H1 (cell line): ENCODE measurements at regions not wholly inside any gene's neighbourhood (a gene's known extent, or its start where the extent isn't known, plus 50 kb on each side); places are given as distances from the start of the nearest gene placed in this dataset.

Experiments used
- CTCF ChIA-PET: fragments of 300-600 bp; sonication (Branson Sonifier 250); formaldehyde crosslinking; loops from one replicate; lab custom pipeline; 2021; ENCODE audit not compliant: partially characterized antibody; lab: Charles Lee
- POLR2A ChIA-PET: fragments of 300-600 bp; sonication (Branson Sonifier 250); formaldehyde crosslinking; loops from one replicate; lab custom pipeline; 2021; ENCODE audit warnings: inconsistent platforms; ENCODE audit not compliant: partially characterized antibody; lab: Charles Lee
- DNase-seq, 2 experiments: peaks; one replicate each; pipeline versions ENCODE4 v3.0.0 to v3.0.0-alpha.2; 2010 to 2022; ENCODE audit warnings: low spot score in 2 of 2, low read depth in 1 of 2, mixed read lengths in 1 of 2
- FAIRE-seq: peaks from 2 replicates; lab custom pipeline; 2011; peaks lifted over from hg19 to GRCh38; lab: Jason Lieb, UNC
- H2AFZ ChIP-seq: 2 replicates; pipeline ENCODE4 v1.8.1; 2012; ENCODE audit warnings: low read length, inconsistent platforms
- H2AK5ac ChIP-seq: 2 replicates; pipeline ENCODE4 v1.6.1; 2013; ENCODE audit warnings: low read depth, low read length
- H2BK120ac ChIP-seq: replicated peaks from 2 replicates; pipeline ENCODE3; 2013; ENCODE audit warnings: low read depth, low read length, inconsistent platforms
- H2BK12ac ChIP-seq: 2 replicates; pipeline ENCODE4 v1.6.1; 2013; ENCODE audit warnings: low read depth, low read length
- H2BK15ac ChIP-seq: 2 replicates; pipeline ENCODE4 v1.6.1; 2013; ENCODE audit warnings: low read length
- H2BK20ac ChIP-seq: 2 replicates; pipeline ENCODE4 v1.6.1; 2013; ENCODE audit warnings: low read length
- H2BK5ac ChIP-seq: 2 replicates; pipeline ENCODE4 v1.6.1; 2013; ENCODE audit warnings: low read depth, low read length
- H3K14ac ChIP-seq: 2 replicates; pipeline ENCODE4 v1.6.1; 2013; ENCODE audit warnings: inconsistent platforms; ENCODE audit not compliant: insufficient read length
- H3K18ac ChIP-seq: 2 replicates; pipeline ENCODE4 v1.6.1; 2013; ENCODE audit warnings: low read length; ENCODE audit errors: extremely low read depth
- H3K23ac ChIP-seq: 2 replicates; pipeline ENCODE4 v1.6.1; 2013; ENCODE audit warnings: inconsistent platforms; ENCODE audit not compliant: insufficient read length
- H3K23me2 ChIP-seq: 2 replicates; pipeline ENCODE4 v1.6.1; 2013; ENCODE audit warnings: low read depth, low read length
- H3K27ac ChIP-seq: 2 replicates; pipeline ENCODE4 v1.6.1; 2011; ENCODE audit warnings: low read depth, low read length, inconsistent platforms
- H3K27me3 ChIP-seq, 4 experiments: replicated peaks in 1 of 4; 1 replicate in 1 of 4; 2 replicates in 3 of 4; pipeline versions ENCODE4 v1.6.1 to v1.8.1; 2011 to 2013; ENCODE audit warnings: low read length in 3 of 4, mild to moderate bottlenecking in 3 of 4, inconsistent platforms in 2 of 4, mixed read lengths in 2 of 4, moderate library complexity in 1 of 4; ENCODE audit not compliant: control insufficient read depth in 3 of 4, insufficient read depth in 3 of 4; ENCODE audit errors: extremely low read depth in 1 of 4
- H3K36me3 ChIP-seq, 4 experiments: 2 replicates each; pipeline versions ENCODE4 v1.6.1 to v1.8.1; 2011 to 2013; ENCODE audit warnings: mild to moderate bottlenecking in 4 of 4, low read length in 3 of 4, moderate library complexity in 2 of 4, control low read depth in 1 of 4, inconsistent platforms in 1 of 4; ENCODE audit not compliant: insufficient read depth in 4 of 4, control insufficient read depth in 2 of 4
- H3K4ac ChIP-seq: replicated peaks from 2 replicates; pipeline ENCODE3; 2013; ENCODE audit warnings: low read length, low read depth, mixed read lengths, inconsistent platforms; ENCODE audit not compliant: insufficient read length
- H3K4me1 ChIP-seq, 4 experiments: replicated peaks in 1 of 4; 1 replicate in 1 of 4; 2 replicates in 3 of 4; pipeline versions ENCODE4 v1.6.1 to v1.8.1; 2011 to 2013; ENCODE audit warnings: low read length in 3 of 4, inconsistent platforms in 2 of 4, mixed read lengths in 1 of 4; ENCODE audit not compliant: insufficient read depth in 4 of 4, control insufficient read depth in 3 of 4
- H3K4me2 ChIP-seq, 2 experiments: 2 replicates each; pipeline versions ENCODE4 v1.6.1 to v1.8.1; 2011 to 2013; ENCODE audit warnings: low read depth in 2 of 2, low read length in 2 of 2, control low read depth in 1 of 2, inconsistent platforms in 1 of 2, mild to moderate bottlenecking in 1 of 2; ENCODE audit not compliant: insufficient read depth in 1 of 2
- H3K4me3 ChIP-seq, 4 experiments: fragments of 200-600, 300-600 bp in 1 of 4; sonication (generic), shearing (Covaris generic), sonication (Bioruptor Twin) in 1 of 4; 2 replicates each; pipeline versions ENCODE4 v1.5.1 to v1.8.1; 2011 to 2016; ENCODE audit warnings: low read length in 4 of 4, low read depth in 3 of 4, control low read depth in 2 of 4, inconsistent platforms in 2 of 4, mild to moderate bottlenecking in 2 of 4, mixed read lengths in 1 of 4, moderate library complexity in 1 of 4; ENCODE audit not compliant: insufficient read depth in 2 of 4; ENCODE audit errors: extremely low read depth in 1 of 4
- H3K56ac ChIP-seq: replicated peaks from 2 replicates; pipeline ENCODE3; 2013; ENCODE audit warnings: low read depth, mild to moderate bottlenecking, mixed read lengths, low read length, inconsistent platforms; ENCODE audit not compliant: insufficient read length
- H3K79me1 ChIP-seq: 2 replicates; pipeline ENCODE4 v1.6.1; 2013; ENCODE audit warnings: low read depth, low read length, control low read depth
- H3K79me2 ChIP-seq, 2 experiments: 2 replicates each; pipeline versions ENCODE4 v1.6.1 to v1.8.1; 2012 to 2013; ENCODE audit warnings: low read length in 2 of 2, mild to moderate bottlenecking in 2 of 2, inconsistent platforms in 1 of 2; ENCODE audit not compliant: insufficient read depth in 2 of 2, control insufficient read depth in 1 of 2
- H3K9ac ChIP-seq, 4 experiments: replicated peaks in 1 of 4; 1 replicate in 1 of 4; 2 replicates in 3 of 4; pipeline versions ENCODE4 v1.6.1 to v1.8.1; 2011 to 2013; ENCODE audit warnings: low read depth in 3 of 4, low read length in 3 of 4, control low read depth in 2 of 4, mild to moderate bottlenecking in 2 of 4, moderate library complexity in 2 of 4, inconsistent platforms in 1 of 4; ENCODE audit errors: extremely low read depth in 1 of 4
- H3K9me3 ChIP-seq, 2 experiments: 2 replicates each; pipeline versions ENCODE4 v1.6.1 to v1.8.1; 2012 to 2013; ENCODE audit warnings: mild to moderate bottlenecking in 2 of 2, moderate library complexity in 2 of 2, control low read depth in 1 of 2, inconsistent platforms in 1 of 2, low read depth in 1 of 2, low read length in 1 of 2, mixed read lengths in 1 of 2; ENCODE audit not compliant: insufficient read depth in 2 of 2
- H4K20me1 ChIP-seq, 2 experiments: replicated peaks in 1 of 2; 2 replicates each; pipeline versions ENCODE3 to v1.8.1; 2011 to 2013; ENCODE audit warnings: inconsistent platforms in 2 of 2, low read length in 2 of 2, mild to moderate bottlenecking in 1 of 2; ENCODE audit not compliant: insufficient read depth in 2 of 2, control insufficient read depth in 1 of 2
- H4K5ac ChIP-seq: 2 replicates; pipeline ENCODE4 v1.6.1; 2013; ENCODE audit warnings: low read length, low read depth, mixed read lengths, inconsistent platforms; ENCODE audit not compliant: insufficient read length
- H4K8ac ChIP-seq: 2 replicates; pipeline ENCODE4 v1.8.0; 2013; ENCODE audit warnings: mild to moderate bottlenecking, moderate library complexity, low read length, inconsistent platforms; ENCODE audit not compliant: insufficient read depth; ENCODE audit errors: extremely low read depth
- H4K91ac ChIP-seq: replicated peaks from 2 replicates; pipeline ENCODE3; 2013; ENCODE audit warnings: low read length, mixed read lengths, inconsistent platforms; ENCODE audit not compliant: insufficient read length
- ASH2L ChIP-seq: fragments of 200-600, 300-600 bp; sonication (generic); IDR thresholded peaks from one replicate; pipeline ENCODE4 v1.7.1; 2017; ENCODE audit warnings: low read length
- SIX5 ChIP-seq: IDR thresholded peaks from 2 replicates; pipeline ENCODE4 v1.6.1; 2011; ENCODE audit warnings: mild to moderate bottlenecking, low read depth, low read length
- WGBS, 2 experiments: shearing (Covaris generic) in 1 of 2; methylation state at CpG; one replicate each; pipeline versions ENCODE4 v1.1.6 to v1.1.7; 2013 to 2015; ENCODE audit warnings: low lambda C conversion rate in 2 of 2, mixed read lengths in 2 of 2, inconsistent platforms in 1 of 2, low coverage in 1 of 2, missing lambda C conversion rate in 1 of 2; ENCODE audit not compliant: insufficient replicate concordance in 2 of 2, insufficient coverage in 1 of 2, insufficient read length in 1 of 2; ENCODE audit errors: extremely low coverage in 1 of 2, missing lambda C conversion rate in 1 of 2; 5-methylcytosine and 5-hydroxymethylcytosine counted together

DNA sequence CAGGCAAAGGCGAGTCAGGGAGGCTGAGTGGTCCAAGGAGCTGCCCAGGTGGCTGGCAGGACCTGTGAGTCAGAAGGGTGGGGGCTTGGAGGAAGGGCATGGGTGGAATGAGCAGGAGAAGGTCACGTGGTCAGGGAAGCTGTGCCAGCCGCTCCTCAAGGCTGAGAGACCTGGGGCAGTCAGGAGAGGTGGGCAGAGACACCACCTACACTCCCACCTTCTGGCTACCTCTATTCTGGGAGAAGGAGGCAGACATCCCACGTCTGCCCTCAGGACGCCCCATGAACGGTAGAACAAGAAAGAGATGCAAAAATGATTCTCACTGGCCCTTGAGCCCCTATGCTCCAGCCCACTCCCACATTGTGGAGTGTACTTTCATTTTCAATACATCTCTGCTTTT, 151.8 kb upstream of the RAB4A start:
- no peak overlapping the region for H2BK12ac ChIP-seq
- no peak overlapping the region for H3K27ac ChIP-seq
- H3K9me3 ChIP-seq: no peaks in the 10 kb centered on the region
- no peak overlapping the region for H2BK120ac ChIP-seq
- H3K4me3 ChIP-seq: no peak overlapping the region
- no peak for TF ChIP-seq SIX5
- no peak for TF ChIP-seq ASH2L
- no peaks in the 10 kb centered on the region for H3K79me2 ChIP-seq
- H4K91ac ChIP-seq: no peak overlapping the region
- WGBS, 2 experiments: 85% methylated on average over 4 of the region's 6 CpGs; no CpG with 5 or more reads in 1 of the 2 experiments
- no peak overlapping the region for H2BK20ac ChIP-seq
- peaks cover 0 to 6% (median 4%) of the 10 kb centered on the region in 4 experiments; a peak in 3 of 7 replicates for H3K4me1 ChIP-seq
- no peak overlapping the region for H2AK5ac ChIP-seq
- no peak overlapping the region for H2BK5ac ChIP-seq
- no peaks in the 10 kb centered on the region; the same call in 1 of the 2 replicates for H3K79me1 ChIP-seq
- H3K36me3 ChIP-seq: no peaks in the 10 kb centered on the region
- H3K18ac ChIP-seq: no peak overlapping the region
- no peak overlapping the region for H3K56ac ChIP-seq
- DNase-seq: no peak
- FAIRE-seq: no peak
- no peak overlapping the region for H4K8ac ChIP-seq
- CTCF ChIA-PET: interaction anchor here (0.8 kb wide), 1 partner anchor 376 kb away, joined by 3 read pairs; no protein-coding TSS in a partner anchor
- H3K9ac ChIP-seq: no peak overlapping the region
- H3K14ac ChIP-seq: no peak overlapping the region
- H2AFZ ChIP-seq: no peak overlapping the region
- no peak overlapping the region for H3K4ac ChIP-seq
- H2BK15ac ChIP-seq: no peak overlapping the region
- H3K4me2 ChIP-seq: no peak overlapping the region
- H3K27me3 ChIP-seq: peaks cover 0 to 6% (median 2%) of the 10 kb centered on the region in 4 experiments; a peak in 4 of 7 replicates
- no peak overlapping the region for H3K23ac ChIP-seq
- no peak overlapping the region for H4K5ac ChIP-seq
- H4K20me1 ChIP-seq: peaks cover 2% of the 10 kb centered on the region in 2 experiments
- H3K23me2 ChIP-seq: no peaks in the 10 kb centered on the region
- POLR2A ChIA-PET: no interaction called here
